AG09319 (cell line): ENCODE measurements at regions not wholly inside any gene's neighbourhood (a gene's known extent, or its start where the extent isn't known, plus 50 kb on each side); places are given as distances from the start of the nearest gene placed in this dataset.
"Not testable (repeated sequence)": the region's sequence is repeated elsewhere in the genome, so short reads cannot be mapped to it uniquely, and the experiment has no call there.

Source experiments
- DNase-seq: peaks from one replicate; pipeline ENCODE4 v3.0.0-alpha.2; 2010; ENCODE audit warnings: low read depth; ENCODE audit errors: extremely low read depth
- CTCF ChIP-seq: IDR thresholded peaks from 2 replicates; pipeline ENCODE4 v1.5.1; 2011; ENCODE audit warnings: low read depth, mild to moderate bottlenecking, inconsistent platforms, low read length, moderate library complexity

- DNase-seq = no peak
- no peak for TF ChIP-seq CTCF
Measured at GRCh38 chr1:166600574-166600973, 238.7 kb upstream of the POGK start.

GRCh38 chr1:166601650-166602278 lies 237.5 kb upstream of the POGK start:
- TF ChIP-seq CTCF = no peak
- no peak for DNase-seq

- not testable (repeated sequence) for DNase-seq
Measured at GRCh38 chr1:166602801-166603200, 236.5 kb upstream of the POGK start.

GRCh38 chr1:166603296-166603695 lies 236.0 kb upstream of the POGK start:
- DNase-seq = no peak
- no peak for TF ChIP-seq CTCF

- DNase-seq = no peak
- no peak for TF ChIP-seq CTCF
Measured at GRCh38 chr1:166605137-166605536, 234.1 kb upstream of the POGK start.

GRCh38 chr1:166612886-166613285 lies 226.4 kb upstream of the POGK start:
- TF ChIP-seq CTCF = no peak
- no peak for DNase-seq

- DNase-seq = no peak
- TF ChIP-seq CTCF = no peak
Measured at GRCh38 chr1:166616206-166616605, 223.1 kb upstream of the POGK start.

- no peak for DNase-seq
- no peak for TF ChIP-seq CTCF
Measured at GRCh38 chr1:166626711-166627110, 212.6 kb upstream of the POGK start.
